Kidney (tissue), 13 donors: ENCODE measurements at regions not wholly inside any gene's neighbourhood (a gene's known extent, or its start where the extent isn't known, plus 50 kb on each side); places are given as distances from the start of the nearest gene placed in this dataset.

ENCODE experiments used
- DNase-seq, 5 donors: peaks; one replicate each; pipeline ENCODE4 v3.0.0-alpha.2; 2013 to 2020
- FAIRE-seq: peaks from 2 replicates; lab custom pipeline; 2012; peaks lifted over from hg19 to GRCh38; lab: Jason Lieb, UNC
- H3K27ac ChIP-seq, 2 donors: one replicate each; pipeline ENCODE4 v1.7.0; 2013; ENCODE audit warnings: low read depth in 2 of 2, low read length in 2 of 2, inconsistent platforms in 1 of 2
- H3K27me3 ChIP-seq: one replicate; pipeline ENCODE4 v1.7.1; 2013; ENCODE audit warnings: low read length, inconsistent platforms; ENCODE audit not compliant: control insufficient read depth, insufficient read depth
- H3K36me3 ChIP-seq, 3 donors: one replicate each; pipeline versions ENCODE4 v1.7.0 to v1.7.1; 2013; ENCODE audit warnings: low read length in 3 of 3, control low read depth in 1 of 3, inconsistent platforms in 1 of 3; ENCODE audit not compliant: insufficient read depth in 3 of 3, control insufficient read depth in 2 of 3
- H3K4me1 ChIP-seq, 3 donors: one replicate each; pipeline versions ENCODE4 v1.7.0 to v1.7.1; 2013; ENCODE audit warnings: low read length in 3 of 3, inconsistent platforms in 1 of 3, low read depth in 1 of 3; ENCODE audit not compliant: control insufficient read depth in 2 of 3, insufficient read depth in 2 of 3
- H3K4me3 ChIP-seq, 3 donors: one replicate each; pipeline versions ENCODE4 v1.7.0 to v1.8.1; 2013; ENCODE audit warnings: low read length in 3 of 3, control low read depth in 1 of 3, inconsistent platforms in 1 of 3
- H3K9ac ChIP-seq, 3 donors: one replicate each; pipeline versions ENCODE4 v1.7.0 to v1.7.1; 2013; ENCODE audit warnings: low read length in 3 of 3, control low read depth in 1 of 3, inconsistent platforms in 1 of 3
- H3K9me3 ChIP-seq, 3 donors: one replicate each; pipeline versions ENCODE4 v1.7.0 to v1.7.1; 2013; ENCODE audit warnings: low read length in 3 of 3, control low read depth in 1 of 3, inconsistent platforms in 1 of 3; ENCODE audit not compliant: control insufficient read depth in 2 of 3, insufficient read depth in 1 of 3
- CTCF ChIP-seq: IDR thresholded peaks from 3 replicates; pipeline ENCODE4 v1.5.1; 2012; ENCODE audit warnings: mild to moderate bottlenecking, moderate library complexity, borderline replicate concordance; ENCODE audit not compliant: insufficient read depth; ENCODE audit errors: extremely low read depth
- intact Hi-C: fragments of 100-400 bp; cut with DNase I; formaldehyde crosslinking; loops from one replicate; pipeline ENCODE4 v1.11.1; 2022
- donor health status: control.
- donor health status: control.
- donor health status: control.
- donor health status: control.
- donor health status: control.
- donor health status: DM: yes; HTN: yes; CAD: no.
- donor health status: Normal renal cell carcinoma (clear cell type).

- intact Hi-C loops = no loop called here
- no peak overlapping the region for H3K9ac ChIP-seq
These were observed 188.7 kb upstream of the GSE1 start for GRCh38 chr16:85424260-85425073.

GRCh38 chr16:85425074-85425662 is 188.0 kb upstream of the GSE1 start:
- FAIRE-seq = no peak
- H3K27ac ChIP-seq = no peak overlapping the region

More at GRCh38 chr16:85424260-85425073, 188.7 kb upstream of the GSE1 start:
- TF ChIP-seq CTCF = no peak
- Histone ChIP-seq H3K36me3 (no peaks in the 10 kb centered on the region), H3K27ac (no peak overlapping the region), H3K4me1 (peaks cover 0 to 12% (median 9%) of the 10 kb centered on the region in 3 donors), H3K27me3 (no peaks in the 10 kb centered on the region), H3K4me3 (no peak overlapping the region), H3K9me3 (no peaks in the 10 kb centered on the region)
- FAIRE-seq (no peak), DNase-seq (peak in 1 of 5 donors; percentile 66)

GRCh38 chr16:85426806-85427205 is 186.3 kb upstream of the GSE1 start:
- H3K27ac ChIP-seq = no peak overlapping the region
- FAIRE-seq (no peak), DNase-seq (no peak)
- no peaks in the 10 kb centered on the region for H3K27me3 ChIP-seq
- H3K4me1 ChIP-seq = peaks cover 0 to 4% (median 4%) of the 10 kb centered on the region in 3 donors
- TF ChIP-seq CTCF = no peak
- H3K4me3 ChIP-seq = no peak overlapping the region
- intact Hi-C loops = no loop called here
- no peaks in the 10 kb centered on the region for H3K9me3 ChIP-seq
- no peak overlapping the region for H3K9ac ChIP-seq
- H3K36me3 ChIP-seq = no peaks in the 10 kb centered on the region

More at GRCh38 chr16:85425074-85425662, 188.0 kb upstream of the GSE1 start:
- no peak for TF ChIP-seq CTCF
- Histone ChIP-seq H3K36me3 (no peaks in the 10 kb centered on the region), H3K4me1 (peaks cover 0 to 8% (median 6%) of the 10 kb centered on the region in 3 donors), H3K9me3 (no peaks in the 10 kb centered on the region), H3K27me3 (no peaks in the 10 kb centered on the region), H3K4me3 (no peak overlapping the region), H3K9ac (no peak overlapping the region)
- DNase-seq = peak in 1 of 5 donors; percentile 41
- intact Hi-C loops = no loop called here
